K562 (cell line): ENCODE measurements at regions not wholly inside any gene's neighbourhood (a gene's known extent, or its start where the extent isn't known, plus 50 kb on each side); places are given as distances from the start of the nearest gene placed in this dataset.

Source experiments
- ATAC-seq: fragments of 200-7000 bp; cut with Tn5 transposase; 3 replicates; pipeline ENCODE4 v1.9.1; 2020; ENCODE audit warnings: moderate library complexity
- BruUV-seq: library from RNA; stranded (reverse); fragments of 400-500 nt; replicated peaks from 2 replicates; lab custom pipeline; 2021; lab: Mats Ljungman, UMichigan
- CTCF ChIA-PET: fragments of 300-600 bp; formaldehyde crosslinking; extraction: SDS; loops from one replicate; lab custom pipeline; 2021; ENCODE audit warnings: low intra/inter-chr PET ratio; lab: Yijun Ruan, JAX
- POLR2A ChIA-PET: fragments of 300-600, 350-650 bp; sonication (Branson Sonifier 250); formaldehyde crosslinking; extraction: SDS; loops from one replicate; lab custom pipeline; 2021; ENCODE audit warnings: antibody characterized with exemption, inconsistent platforms; lab: Yijun Ruan, JAX
- DNase-seq, 4 experiments: peaks; one replicate each; pipeline versions ENCODE4 v3.0.0 to v3.0.0-alpha.2; 2011 to 2018; ENCODE audit warnings: low spot score in 3 of 4, mixed read lengths in 3 of 4; ENCODE audit errors: extremely low read depth in 1 of 4
- FAIRE-seq: peaks from 2 replicates; lab custom pipeline; 2011; peaks lifted over from hg19 to GRCh38; lab: Jason Lieb, UNC
- H2AFZ ChIP-seq: 2 replicates; pipeline ENCODE4 v1.6.0; 2011; ENCODE audit warnings: low read depth, low read length, control low read depth, inconsistent platforms
- H3K27ac ChIP-seq: fragments of 200-600 bp; 3 replicates; pipeline ENCODE4 v1.8.0; 2011; ENCODE audit warnings: low read depth, mild to moderate bottlenecking, control low read depth, inconsistent platforms, low read length, moderate library complexity, mixed read lengths; ENCODE audit errors: extremely low read depth
- H3K27me3 ChIP-seq, 2 experiments: fragments of 300-600 bp in 1 of 2; 2 replicates in 1 of 2; 3 replicates in 1 of 2; pipeline versions ENCODE4 v1.6.0 to v1.8.0; 2011; ENCODE audit warnings: inconsistent platforms in 2 of 2, low read length in 2 of 2, mild to moderate bottlenecking in 1 of 2, mixed read lengths in 1 of 2, moderate library complexity in 1 of 2; ENCODE audit not compliant: control insufficient read depth in 2 of 2, insufficient read depth in 2 of 2
- H3K36me3 ChIP-seq: fragments of 300-600 bp; 3 replicates; pipeline ENCODE4 v1.8.0; 2011; ENCODE audit warnings: mild to moderate bottlenecking, low read length, inconsistent platforms; ENCODE audit not compliant: control insufficient read depth, insufficient read depth
- H3K4me1 ChIP-seq, 2 experiments: fragments of 200-600 bp in 1 of 2; replicated peaks in 1 of 2; 2 replicates in 1 of 2; 3 replicates in 1 of 2; pipeline versions ENCODE4 v1.5.1 to v1.8.0; 2011; ENCODE audit warnings: inconsistent platforms in 2 of 2, low read length in 2 of 2, mild to moderate bottlenecking in 1 of 2, mixed read lengths in 1 of 2, moderate library complexity in 1 of 2; ENCODE audit not compliant: control insufficient read depth in 2 of 2, insufficient read depth in 2 of 2
- H3K4me2 ChIP-seq: 2 replicates; pipeline ENCODE4 v1.6.1; 2011; ENCODE audit warnings: low read length, control low read depth, inconsistent platforms, mixed read lengths; ENCODE audit not compliant: insufficient read depth
- H3K4me3 ChIP-seq: fragments of 200-600 bp; sonication (generic), shearing (Covaris generic); 2 replicates; pipeline ENCODE4 v1.5.1; 2016; ENCODE audit warnings: control low read depth, inconsistent platforms
- H3K79me2 ChIP-seq: fragments of 200-600 bp; 3 replicates; pipeline ENCODE4 v1.8.0; 2011; ENCODE audit warnings: low read length, inconsistent platforms; ENCODE audit not compliant: control insufficient read depth, insufficient read depth
- H3K9ac ChIP-seq, 2 experiments: 2 replicates each; pipeline versions ENCODE4 v1.6.0 to v1.6.1; 2011; ENCODE audit warnings: low read depth in 2 of 2, low read length in 2 of 2, control low read depth in 1 of 2, inconsistent platforms in 1 of 2, mild to moderate bottlenecking in 1 of 2, mixed read lengths in 1 of 2; ENCODE audit not compliant: insufficient read depth in 1 of 2
- H3K9me1 ChIP-seq: one replicate; pipeline ENCODE4 v1.6.0; 2011; ENCODE audit warnings: inconsistent platforms, mild to moderate bottlenecking, low read length, moderate library complexity; ENCODE audit not compliant: control insufficient read depth, insufficient read depth
- H3K9me3 ChIP-seq: replicated peaks from 2 replicates; pipeline ENCODE4 v1.5.1; 2011; ENCODE audit warnings: low read depth, low read length, inconsistent platforms; ENCODE audit not compliant: control insufficient read depth, insufficient read depth
- H4K20me1 ChIP-seq: replicated peaks from 2 replicates; pipeline ENCODE4 v1.6.1; 2011; ENCODE audit warnings: low read length, inconsistent platforms, mixed read lengths; ENCODE audit not compliant: control insufficient read depth, insufficient read depth
- ETV5 ChIP-seq: sonication (generic); formaldehyde crosslinking; IDR thresholded peaks from 2 replicates; pipeline ENCODE4 v1.4.0; 2020; ENCODE audit warnings: low read depth, mild to moderate bottlenecking, missing genetic modification reagents
- FOXA3 ChIP-seq, 2 experiments: fragments of 450-650 bp in 1 of 2; sonication (generic) in 1 of 2; formaldehyde crosslinking; IDR thresholded peaks in 1 of 2; conservative IDR thresholded peaks in 1 of 2; 2 replicates each; pipeline versions ENCODE4 v1.4.0 to v1.8.0; 2020 to 2022; ENCODE audit warnings: mild to moderate bottlenecking in 2 of 2, missing genetic modification reagents in 1 of 2
- HMGN3 ChIP-seq: IDR thresholded peaks from 2 replicates; pipeline ENCODE4 v1.6.1; 2011; ENCODE audit warnings: borderline replicate concordance, low read depth, mild to moderate bottlenecking, mixed read lengths, low read length; ENCODE audit not compliant: insufficient read length; ENCODE audit errors: extremely low read depth
- TAF1 ChIP-seq: IDR thresholded peaks from 2 replicates; pipeline ENCODE4 v1.6.1; 2011; ENCODE audit warnings: mild to moderate bottlenecking, low read length, moderate library complexity; ENCODE audit not compliant: insufficient read depth, control insufficient read depth, severe bottlenecking; ENCODE audit errors: extremely low read depth
- TARDBP ChIP-seq: fragments of 450-650 bp; IDR thresholded peaks from 2 replicates; pipeline ENCODE4 v1.6.1; 2016
- TEAD2 ChIP-seq: fragments of 450-650 bp; IDR thresholded peaks from 2 replicates; pipeline ENCODE4 v1.6.1; 2016; ENCODE audit warnings: missing genetic modification characterization, control low read depth, missing compliant biosample characterization
- ZNF586 ChIP-seq: fragments of 450-650 bp; formaldehyde crosslinking; conservative IDR thresholded peaks from 2 replicates; pipeline ENCODE4 v1.4.0; 2020; ENCODE audit warnings: mild to moderate bottlenecking, moderate library complexity
- WGBS: fragments of 100-300 bp; shearing (Covaris generic); methylation state at CpG from one replicate; pipeline ENCODE4 v1.1.6; 2016; ENCODE audit warnings: low coverage, mixed read lengths; ENCODE audit not compliant: insufficient coverage; ENCODE audit errors: missing lambda C conversion rate; 5-methylcytosine and 5-hydroxymethylcytosine counted together
- in situ Hi-C: fragments of 300-500 bp; cut with MboI; formaldehyde crosslinking; loops from 4 replicates; pipeline ENCODE4 v1.15.0; 2018; ENCODE audit warnings: inconsistent platforms, mixed read lengths
- intact Hi-C: fragments of 100-400 bp; cut with micrococcal nuclease; formaldehyde crosslinking; loops from 2 replicates; pipeline ENCODE4 v1.14.2; 2022
- TF ChIP-seq, protein P1 (sequence below): sonication (generic); formaldehyde crosslinking; IDR thresholded peaks from 2 replicates; pipeline ENCODE4 v1.9.0; 2022; ENCODE audit warnings: mild to moderate bottlenecking, missing genetic modification reagents

DNA sequence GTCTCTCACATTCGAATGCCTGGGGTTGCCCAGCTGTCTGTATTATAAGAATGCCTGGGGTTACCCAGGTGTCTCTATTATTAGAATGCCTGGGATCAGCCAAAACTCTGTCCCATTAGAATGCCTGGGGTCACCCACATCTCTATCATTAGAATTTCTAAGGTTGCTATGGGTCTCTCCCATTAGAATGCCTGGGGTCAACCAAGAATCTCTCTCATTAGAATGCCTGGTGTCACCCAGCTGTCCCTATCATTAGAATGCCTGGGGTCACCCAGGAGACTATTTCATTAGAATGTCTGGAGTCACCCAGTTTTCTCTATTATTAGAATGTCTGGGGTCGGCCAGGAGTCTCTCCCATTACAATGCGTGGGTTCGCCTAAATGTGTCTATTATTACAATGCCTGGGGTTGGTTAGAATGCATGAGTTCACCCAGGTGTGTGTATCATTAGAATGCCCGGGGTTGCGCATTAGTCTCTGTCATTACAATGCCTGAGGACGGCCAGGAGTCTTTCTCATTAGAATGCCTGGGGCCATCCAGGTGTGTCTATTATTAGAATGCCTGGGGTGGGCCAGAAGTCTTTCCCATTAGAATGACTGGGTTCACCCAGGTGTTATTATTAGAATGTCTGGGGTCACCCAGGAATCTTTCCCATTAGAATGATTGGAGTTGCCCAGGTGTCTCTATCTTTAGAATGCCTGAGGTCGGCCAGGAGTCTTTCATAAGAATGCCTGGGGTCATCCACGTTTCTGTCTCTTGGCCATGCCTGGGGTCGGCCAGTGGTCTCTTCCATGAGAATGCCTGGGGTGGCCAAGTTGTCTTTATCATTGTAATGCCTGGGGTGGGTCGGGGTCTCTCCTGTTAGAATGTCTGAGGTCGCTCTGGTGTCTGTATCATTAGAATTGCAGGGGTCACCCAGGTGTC lies 59.6 kb downstream of the RNF187 start:
- H3K9ac ChIP-seq = no peak overlapping the region
- WGBS = 1% methylated on average over 12 of the region's 12 CpGs
- no peak for DNase-seq
- ChIA-PET POLR2A (no interaction called here), CTCF (no interaction called here)
- no peak overlapping the region for H2AFZ ChIP-seq
- no peak for FAIRE-seq
- no peaks in the 10 kb centered on the region for H3K9me1 ChIP-seq
- no peaks in the 10 kb centered on the region for H3K9me3 ChIP-seq
- TF ChIP-seq HMGN3 = no peak
- no peak for TF ChIP-seq ZNF586
- no peak for TF ChIP-seq FOXA3 (CRISPR knock-in tag; conservative IDR thresholded peaks at IDR 0.05 in 1 of 2, IDR thresholded peaks at IDR 0.05 in 1 of 2)
- TF ChIP-seq, protein P1, sequence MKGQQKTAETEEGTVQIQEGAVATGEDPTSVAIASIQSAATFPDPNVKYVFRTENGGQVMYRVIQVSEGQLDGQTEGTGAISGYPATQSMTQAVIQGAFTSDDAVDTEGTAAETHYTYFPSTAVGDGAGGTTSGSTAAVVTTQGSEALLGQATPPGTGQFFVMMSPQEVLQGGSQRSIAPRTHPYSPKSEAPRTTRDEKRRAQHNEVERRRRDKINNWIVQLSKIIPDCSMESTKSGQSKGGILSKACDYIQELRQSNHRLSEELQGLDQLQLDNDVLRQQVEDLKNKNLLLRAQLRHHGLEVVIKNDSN (CRISPR knock-in tag) = no peak
- TF ChIP-seq TEAD2 (tag) = no peak
- TF ChIP-seq TARDBP = no peak
- no peak for TF ChIP-seq ETV5 (CRISPR knock-in tag)
- TF ChIP-seq TAF1 = no peak
- no peak overlapping the region for H3K4me3 ChIP-seq
- H3K27ac ChIP-seq = no peak overlapping the region
- intact Hi-C loops (no loop called here), in situ Hi-C loops (no loop called here)
- ATAC-seq = no peak
- no peaks in the 10 kb centered on the region for H4K20me1 ChIP-seq
- no peaks in the 10 kb centered on the region for H3K79me2 ChIP-seq
- no peaks in the 10 kb centered on the region for H3K27me3 ChIP-seq
- no peaks in the 10 kb centered on the region for H3K4me1 ChIP-seq
- H3K4me2 ChIP-seq = no peak overlapping the region
- BruUV-seq = no TSS peak
- no peaks in the 10 kb centered on the region for H3K36me3 ChIP-seq
